Parathyroid adenoma (tissue), 2 donors: ENCODE measurements at regions not wholly inside any gene's neighbourhood (a gene's known extent, or its start where the extent isn't known, plus 50 kb on each side); places are given as distances from the start of the nearest gene placed in this dataset.

Experiments
- H2AFZ ChIP-seq: fragments of 300-600 bp; sonication (generic); one replicate; pipeline ENCODE4 v1.7.0; 2017; ENCODE audit warnings: antibody characterized with exemption, mild to moderate bottlenecking
- H3K27ac ChIP-seq: fragments of 300-600 bp; sonication (generic); one replicate; pipeline ENCODE4 v1.7.0; 2017
- H3K27me3 ChIP-seq: fragments of 300-600 bp; sonication (generic); one replicate; pipeline ENCODE4 v1.7.0; 2017; ENCODE audit warnings: low read length; ENCODE audit not compliant: control insufficient read depth, insufficient read depth
- H3K36me3 ChIP-seq: fragments of 300-600 bp; sonication (generic); one replicate; pipeline ENCODE4 v1.7.0; 2017; ENCODE audit warnings: low read length; ENCODE audit not compliant: control insufficient read depth, insufficient read depth
- H3K4me1 ChIP-seq: fragments of 300-600 bp; sonication (generic); one replicate; pipeline ENCODE4 v1.7.0; 2017; ENCODE audit warnings: control low read depth
- H3K4me2 ChIP-seq: fragments of 300-600 bp; sonication (generic); one replicate; pipeline ENCODE4 v1.7.0; 2017; ENCODE audit warnings: low read length
- H3K4me3 ChIP-seq: fragments of 300-600 bp; sonication (generic); one replicate; pipeline ENCODE4 v1.7.0; 2017; ENCODE audit warnings: low read depth, low read length
- H3K79me2 ChIP-seq: fragments of 300-600 bp; sonication (generic); one replicate; pipeline ENCODE4 v1.7.0; 2017; ENCODE audit warnings: control low read depth
- H3K9ac ChIP-seq: fragments of 300-600 bp; sonication (generic); one replicate; pipeline ENCODE4 v1.7.0; 2017; ENCODE audit warnings: mild to moderate bottlenecking
- H3K9me3 ChIP-seq: fragments of 300-600 bp; sonication (generic); one replicate; pipeline ENCODE4 v1.7.0; 2017; ENCODE audit warnings: low read length; ENCODE audit not compliant: control insufficient read depth
- CTCF ChIP-seq: fragments of 300-600 bp; sonication (generic); IDR thresholded peaks from one replicate; pipeline ENCODE4 v1.7.0; 2017; ENCODE audit warnings: antibody characterized with exemption, mild to moderate bottlenecking
- donor health status: primary hyperparathyroidism.

- Histone ChIP-seq H3K9me3 (no peaks in the 10 kb centered on the region), H2AFZ (no peak overlapping the region), H3K36me3 (no peaks in the 10 kb centered on the region), H3K27ac (no peak overlapping the region), H3K4me3 (no peak overlapping the region), H3K4me2 (no peak overlapping the region), H3K9ac (no peak overlapping the region), H3K79me2 (no peaks in the 10 kb centered on the region), H3K27me3 (no peaks in the 10 kb centered on the region), H3K4me1 (peaks cover 5% of the 10 kb centered on the region)
- no peak for TF ChIP-seq CTCF
These were observed 284.9 kb downstream of the OTUD1 start for GRCh38 chr10:23723796-23724195.

- Histone ChIP-seq H3K9ac (no peak overlapping the region), H3K27ac (no peak overlapping the region), H3K36me3 (no peaks in the 10 kb centered on the region), H2AFZ (no peak overlapping the region), H3K4me1 (peaks cover 5% of the 10 kb centered on the region), H3K4me2 (no peak overlapping the region), H3K79me2 (no peaks in the 10 kb centered on the region), H3K4me3 (no peak overlapping the region), H3K9me3 (no peaks in the 10 kb centered on the region), H3K27me3 (no peaks in the 10 kb centered on the region)
- no peak for TF ChIP-seq CTCF
These were observed 286.7 kb downstream of the OTUD1 start for GRCh38 chr10:23725548-23725947.

GRCh38 chr10:23742368-23742767, 303.5 kb downstream of the OTUD1 start:
- no peak for TF ChIP-seq CTCF
- Histone ChIP-seq H3K79me2 (no peaks in the 10 kb centered on the region), H3K27me3 (no peaks in the 10 kb centered on the region), H3K9me3 (no peaks in the 10 kb centered on the region), H3K36me3 (no peaks in the 10 kb centered on the region), H3K4me3 (no peak overlapping the region), H3K9ac (no peak overlapping the region), H3K4me2 (no peak overlapping the region), H2AFZ (no peak overlapping the region), H3K27ac (no peak overlapping the region), H3K4me1 (no peaks in the 10 kb centered on the region)

GRCh38 chr10:23742807-23743206, 303.9 kb downstream of the OTUD1 start:
- Histone ChIP-seq H3K36me3 (no peaks in the 10 kb centered on the region), H3K9me3 (no peaks in the 10 kb centered on the region), H3K27ac (no peak overlapping the region), H3K4me1 (no peaks in the 10 kb centered on the region), H2AFZ (no peak overlapping the region), H3K9ac (no peak overlapping the region), H3K4me2 (no peak overlapping the region), H3K4me3 (no peak overlapping the region), H3K79me2 (no peaks in the 10 kb centered on the region), H3K27me3 (no peaks in the 10 kb centered on the region)
- no peak for TF ChIP-seq CTCF

GRCh38 chr10:23754179-23754578, 315.3 kb downstream of the OTUD1 start:
- H3K27me3 ChIP-seq: no peaks in the 10 kb centered on the region
- no peak overlapping the region for H3K4me3 ChIP-seq
- TF ChIP-seq CTCF: no peak
- H3K9ac ChIP-seq: no peak overlapping the region
- H3K9me3 ChIP-seq: no peaks in the 10 kb centered on the region
- H3K4me2 ChIP-seq: no peak overlapping the region
- H3K4me1 ChIP-seq: no peaks in the 10 kb centered on the region
- no peaks in the 10 kb centered on the region for H3K79me2 ChIP-seq
- no peak overlapping the region for H2AFZ ChIP-seq
- no peaks in the 10 kb centered on the region for H3K36me3 ChIP-seq
- no peak overlapping the region for H3K27ac ChIP-seq
